HepG2 (cell line): ENCODE measurements at regions not wholly inside any gene's neighbourhood (a gene's known extent, or its start where the extent isn't known, plus 50 kb on each side); places are given as distances from the start of the nearest gene placed in this dataset.

ENCODE experiments used
- FOXP1 ChIP-seq, 2 experiments: fragments of 450-650 bp in 1 of 2; IDR thresholded peaks; 2 replicates each; pipeline ENCODE4 v1.6.1; 2017 to 2018; ENCODE audit warnings: antibody characterized with exemption in 1 of 2
- HNF4G ChIP-seq, 2 experiments: sonication (generic) in 1 of 2; formaldehyde crosslinking in 1 of 2; IDR thresholded peaks; 2 replicates each; pipeline versions ENCODE4 v1.4.0 to v1.6.1; 2011 to 2020; ENCODE audit warnings: borderline replicate concordance in 2 of 2, low read depth in 2 of 2, mild to moderate bottlenecking in 2 of 2, low read length in 1 of 2, missing genetic modification reagents in 1 of 2, moderate library complexity in 1 of 2
- KLF12 ChIP-seq: sonication (generic); formaldehyde crosslinking; IDR thresholded peaks from 2 replicates; pipeline ENCODE4 v1.4.0; 2020; ENCODE audit warnings: missing genetic modification reagents, borderline replicate concordance
- NONO ChIP-seq, 2 experiments: fragments of 450-650 bp in 1 of 2; sonication (generic) in 1 of 2; formaldehyde crosslinking in 1 of 2; IDR thresholded peaks in 1 of 2; conservative IDR thresholded peaks in 1 of 2; 2 replicates each; pipeline versions ENCODE4 v1.6.1 to v1.8.0; 2017 to 2022; ENCODE audit warnings: mild to moderate bottlenecking in 1 of 2, missing genetic modification reagents in 1 of 2, moderate library complexity in 1 of 2
- SIX4 ChIP-seq: sonication (generic); formaldehyde crosslinking; IDR thresholded peaks from 2 replicates; pipeline ENCODE4 v1.4.0; 2020; ENCODE audit warnings: missing genetic modification reagents
- SUZ12 ChIP-seq: fragments of 150-350 bp; IDR thresholded peaks from 2 replicates; pipeline ENCODE4 v1.6.1; 2014; ENCODE audit warnings: low read depth, low read length
- ZNF296 ChIP-seq: sonication (generic); formaldehyde crosslinking; conservative IDR thresholded peaks from 2 replicates; pipeline ENCODE4 v1.5.0; 2020; ENCODE audit warnings: mild to moderate bottlenecking, missing genetic modification reagents
- TF ChIP-seq, protein P1 (sequence below): sonication (generic); formaldehyde crosslinking; IDR thresholded peaks from 2 replicates; pipeline ENCODE4 v1.9.0; 2021; ENCODE audit warnings: mild to moderate bottlenecking, missing genetic modification reagents
- TF ChIP-seq, protein P2 (sequence below): sonication (generic); formaldehyde crosslinking; IDR thresholded peaks from 2 replicates; pipeline ENCODE4 v1.8.0; 2022; ENCODE audit warnings: mild to moderate bottlenecking, missing genetic modification reagents, moderate library complexity
- TF ChIP-seq, protein P3 (sequence below): sonication (generic); formaldehyde crosslinking; IDR thresholded peaks from 2 replicates; pipeline ENCODE4 v1.5.0; 2020; ENCODE audit warnings: mild to moderate bottlenecking, missing genetic modification reagents, moderate library complexity

DNA sequence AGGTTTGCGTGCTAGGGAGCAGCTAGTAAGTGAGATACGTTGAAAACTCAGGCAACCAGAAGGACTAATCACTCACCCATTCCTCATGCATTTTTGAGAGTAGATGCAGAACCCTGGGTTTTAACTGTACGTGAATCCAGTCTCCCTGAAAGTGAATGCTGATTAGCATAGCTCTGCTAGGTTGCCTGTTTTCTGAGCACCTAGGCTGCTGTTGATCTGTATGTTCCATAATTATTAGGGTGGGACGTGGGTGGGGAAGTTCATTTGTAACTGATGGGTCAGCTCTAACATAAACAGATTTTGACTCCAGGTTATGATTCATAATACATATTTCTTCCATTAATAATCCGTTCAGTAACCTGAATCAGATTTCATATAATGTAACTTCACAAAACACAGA lies 379.0 kb upstream of the FANCL start:
- TF ChIP-seq SIX4 = no peak
- no peak for TF ChIP-seq SUZ12
- no peak for TF ChIP-seq KLF12
- TF ChIP-seq, protein P1, sequence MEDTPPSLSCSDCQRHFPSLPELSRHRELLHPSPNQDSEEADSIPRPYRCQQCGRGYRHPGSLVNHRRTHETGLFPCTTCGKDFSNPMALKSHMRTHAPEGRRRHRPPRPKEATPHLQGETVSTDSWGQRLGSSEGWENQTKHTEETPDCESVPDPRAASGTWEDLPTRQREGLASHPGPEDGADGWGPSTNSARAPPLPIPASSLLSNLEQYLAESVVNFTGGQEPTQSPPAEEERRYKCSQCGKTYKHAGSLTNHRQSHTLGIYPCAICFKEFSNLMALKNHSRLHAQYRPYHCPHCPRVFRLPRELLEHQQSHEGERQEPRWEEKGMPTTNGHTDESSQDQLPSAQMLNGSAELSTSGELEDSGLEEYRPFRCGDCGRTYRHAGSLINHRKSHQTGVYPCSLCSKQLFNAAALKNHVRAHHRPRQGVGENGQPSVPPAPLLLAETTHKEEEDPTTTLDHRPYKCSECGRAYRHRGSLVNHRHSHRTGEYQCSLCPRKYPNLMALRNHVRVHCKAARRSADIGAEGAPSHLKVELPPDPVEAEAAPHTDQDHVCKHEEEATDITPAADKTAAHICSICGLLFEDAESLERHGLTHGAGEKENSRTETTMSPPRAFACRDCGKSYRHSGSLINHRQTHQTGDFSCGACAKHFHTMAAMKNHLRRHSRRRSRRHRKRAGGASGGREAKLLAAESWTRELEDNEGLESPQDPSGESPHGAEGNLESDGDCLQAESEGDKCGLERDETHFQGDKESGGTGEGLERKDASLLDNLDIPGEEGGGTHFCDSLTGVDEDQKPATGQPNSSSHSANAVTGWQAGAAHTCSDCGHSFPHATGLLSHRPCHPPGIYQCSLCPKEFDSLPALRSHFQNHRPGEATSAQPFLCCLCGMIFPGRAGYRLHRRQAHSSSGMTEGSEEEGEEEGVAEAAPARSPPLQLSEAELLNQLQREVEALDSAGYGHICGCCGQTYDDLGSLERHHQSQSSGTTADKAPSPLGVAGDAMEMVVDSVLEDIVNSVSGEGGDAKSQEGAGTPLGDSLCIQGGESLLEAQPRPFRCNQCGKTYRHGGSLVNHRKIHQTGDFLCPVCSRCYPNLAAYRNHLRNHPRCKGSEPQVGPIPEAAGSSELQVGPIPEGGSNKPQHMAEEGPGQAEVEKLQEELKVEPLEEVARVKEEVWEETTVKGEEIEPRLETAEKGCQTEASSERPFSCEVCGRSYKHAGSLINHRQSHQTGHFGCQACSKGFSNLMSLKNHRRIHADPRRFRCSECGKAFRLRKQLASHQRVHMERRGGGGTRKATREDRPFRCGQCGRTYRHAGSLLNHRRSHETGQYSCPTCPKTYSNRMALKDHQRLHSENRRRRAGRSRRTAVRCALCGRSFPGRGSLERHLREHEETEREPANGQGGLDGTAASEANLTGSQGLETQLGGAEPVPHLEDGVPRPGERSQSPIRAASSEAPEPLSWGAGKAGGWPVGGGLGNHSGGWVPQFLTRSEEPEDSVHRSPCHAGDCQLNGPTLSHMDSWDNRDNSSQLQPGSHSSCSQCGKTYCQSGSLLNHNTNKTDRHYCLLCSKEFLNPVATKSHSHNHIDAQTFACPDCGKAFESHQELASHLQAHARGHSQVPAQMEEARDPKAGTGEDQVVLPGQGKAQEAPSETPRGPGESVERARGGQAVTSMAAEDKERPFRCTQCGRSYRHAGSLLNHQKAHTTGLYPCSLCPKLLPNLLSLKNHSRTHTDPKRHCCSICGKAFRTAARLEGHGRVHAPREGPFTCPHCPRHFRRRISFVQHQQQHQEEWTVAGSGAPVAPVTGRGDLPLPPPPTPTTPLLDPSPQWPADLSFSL = no peak
- TF ChIP-seq HNF4G (IDR thresholded peaks at IDR 0.05; ENCODE audit: borderline replicate concordance, low read depth, low read length) = no peak
- TF ChIP-seq HNF4G (CRISPR knock-in tag; IDR thresholded peaks at IDR 0.05; ENCODE audit: borderline replicate concordance, low read depth) = no peak
- TF ChIP-seq NONO (IDR thresholded peaks at IDR 0.05) = no peak
- no peak for TF ChIP-seq NONO (CRISPR knock-in tag; conservative IDR thresholded peaks at IDR 0.05)
- TF ChIP-seq, protein P2, sequence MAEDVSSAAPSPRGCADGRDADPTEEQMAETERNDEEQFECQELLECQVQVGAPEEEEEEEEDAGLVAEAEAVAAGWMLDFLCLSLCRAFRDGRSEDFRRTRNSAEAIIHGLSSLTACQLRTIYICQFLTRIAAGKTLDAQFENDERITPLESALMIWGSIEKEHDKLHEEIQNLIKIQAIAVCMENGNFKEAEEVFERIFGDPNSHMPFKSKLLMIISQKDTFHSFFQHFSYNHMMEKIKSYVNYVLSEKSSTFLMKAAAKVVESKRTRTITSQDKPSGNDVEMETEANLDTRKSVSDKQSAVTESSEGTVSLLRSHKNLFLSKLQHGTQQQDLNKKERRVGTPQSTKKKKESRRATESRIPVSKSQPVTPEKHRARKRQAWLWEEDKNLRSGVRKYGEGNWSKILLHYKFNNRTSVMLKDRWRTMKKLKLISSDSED (CRISPR knock-in tag) = no peak
- TF ChIP-seq ZNF296 (CRISPR knock-in tag) = no peak
- TF ChIP-seq, protein P3, sequence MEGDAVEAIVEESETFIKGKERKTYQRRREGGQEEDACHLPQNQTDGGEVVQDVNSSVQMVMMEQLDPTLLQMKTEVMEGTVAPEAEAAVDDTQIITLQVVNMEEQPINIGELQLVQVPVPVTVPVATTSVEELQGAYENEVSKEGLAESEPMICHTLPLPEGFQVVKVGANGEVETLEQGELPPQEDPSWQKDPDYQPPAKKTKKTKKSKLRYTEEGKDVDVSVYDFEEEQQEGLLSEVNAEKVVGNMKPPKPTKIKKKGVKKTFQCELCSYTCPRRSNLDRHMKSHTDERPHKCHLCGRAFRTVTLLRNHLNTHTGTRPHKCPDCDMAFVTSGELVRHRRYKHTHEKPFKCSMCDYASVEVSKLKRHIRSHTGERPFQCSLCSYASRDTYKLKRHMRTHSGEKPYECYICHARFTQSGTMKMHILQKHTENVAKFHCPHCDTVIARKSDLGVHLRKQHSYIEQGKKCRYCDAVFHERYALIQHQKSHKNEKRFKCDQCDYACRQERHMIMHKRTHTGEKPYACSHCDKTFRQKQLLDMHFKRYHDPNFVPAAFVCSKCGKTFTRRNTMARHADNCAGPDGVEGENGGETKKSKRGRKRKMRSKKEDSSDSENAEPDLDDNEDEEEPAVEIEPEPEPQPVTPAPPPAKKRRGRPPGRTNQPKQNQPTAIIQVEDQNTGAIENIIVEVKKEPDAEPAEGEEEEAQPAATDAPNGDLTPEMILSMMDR (CRISPR knock-in tag) = no peak
- TF ChIP-seq FOXP1 (IDR thresholded peaks at IDR 0.05) = no peak
- TF ChIP-seq FOXP1 (CRISPR knock-in tag; IDR thresholded peaks at IDR 0.05) = no peak
